ENCODE measurements at regions not wholly inside any gene's neighbourhood (a gene's known extent, or its start where the extent isn't known, plus 50 kb on each side); places are given as distances from the start of the nearest gene placed in this dataset.

DNA sequence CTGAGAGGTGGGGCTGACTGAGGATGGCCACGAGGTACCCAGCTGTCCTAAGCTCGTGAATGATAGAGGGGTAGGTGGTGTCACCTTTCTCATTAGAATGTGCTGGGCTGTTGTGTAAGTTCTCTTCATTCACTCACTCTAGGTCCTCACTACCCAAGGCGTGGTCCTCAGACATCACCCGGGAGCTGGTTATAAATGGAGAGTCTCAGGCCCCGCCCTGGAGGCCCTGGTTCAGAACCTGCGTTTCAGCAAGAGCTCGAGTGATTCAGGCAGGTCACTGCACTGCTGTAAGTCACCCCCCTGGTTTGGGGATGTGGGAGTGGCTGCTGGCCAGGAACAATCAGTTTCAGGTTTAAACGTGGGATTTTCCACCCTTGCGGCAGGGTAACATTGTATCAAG, 139.8 kb downstream of the FOXL1 start:
- Histone ChIP-seq H3K9me3 (ENCODE audit: control insufficient read depth in 1 of 2, low read length in 2 of 2) (no peaks in the 10 kb centered on the region), H3K4me1 (ENCODE audit: insufficient read depth, low read length) (no peaks in the 10 kb centered on the region), H3K27ac (ENCODE audit: low read depth, low read length) (no peak overlapping the region), H3K27me3 (ENCODE audit: insufficient read depth, low read length) (no peaks in the 10 kb centered on the region), H3K36me3 (ENCODE audit: insufficient read depth, low read length) (no peaks in the 10 kb centered on the region), H3K4me3 (ENCODE audit: low read length in 2 of 2) (no peak overlapping the region)
- Mint-ChIP-seq H3K27me3 (peaks cover 3 to 12% of the 10 kb centered on the region in 2 donors), H3K4me1 (no peaks in the 10 kb centered on the region), H3K36me3 (no peaks in the 10 kb centered on the region), H3K9me3 (peaks cover 0 to 3% (median 0%) of the 10 kb centered on the region in 8 donors), H3K27ac (no peak overlapping the region), H3K4me3 (no peak overlapping the region)
- intact Hi-C loops (cut with micrococcal nuclease), result no loop called here
- ChIA-PET CTCF (ENCODE audit: partially characterized antibody) (no interaction called here), POLR2A (ENCODE audit: partially characterized antibody) (no interaction called here)
- no peak for DNase-seq

DNA sequence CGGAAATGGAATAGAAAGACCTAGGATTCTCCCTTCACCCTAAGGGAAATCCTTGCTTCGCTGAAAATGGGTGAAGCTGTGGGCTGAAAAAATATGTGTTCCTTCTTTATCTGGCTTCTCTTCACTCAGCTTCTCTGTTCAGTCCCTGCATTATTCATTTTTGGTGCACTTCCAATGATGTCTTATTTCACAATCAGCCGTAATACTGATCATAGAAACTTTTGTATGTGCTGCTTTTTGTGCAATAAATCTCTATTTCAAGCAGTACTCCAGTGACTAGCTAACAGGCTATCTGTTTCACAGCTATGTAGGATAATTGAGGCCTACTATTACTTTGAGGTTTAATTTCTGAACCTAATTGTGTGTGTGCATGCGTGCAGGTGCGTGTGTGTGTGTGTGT, 144.6 kb downstream of the FOXL1 start:
- Histone ChIP-seq H3K27me3 (ENCODE audit: insufficient read depth, low read length) (no peaks in the 10 kb centered on the region), H3K4me3 (ENCODE audit: low read length in 2 of 2) (no peak overlapping the region), H3K4me1 (ENCODE audit: insufficient read depth, low read length) (no peaks in the 10 kb centered on the region), H3K27ac (ENCODE audit: low read depth, low read length) (no peak overlapping the region), H3K36me3 (ENCODE audit: insufficient read depth, low read length) (no peaks in the 10 kb centered on the region), H3K9me3 (ENCODE audit: control insufficient read depth in 1 of 2, low read length in 2 of 2) (no peaks in the 10 kb centered on the region)
- no peak for DNase-seq
- H3K27ac Mint-ChIP-seq, result no peak overlapping the region
- peaks cover 7 to 13% of the 10 kb centered on the region in 2 donors for H3K27me3 Mint-ChIP-seq
- ChIA-PET CTCF (ENCODE audit: partially characterized antibody) (no interaction called here), POLR2A (ENCODE audit: partially characterized antibody) (no interaction called here)
- H3K4me3 Mint-ChIP-seq, result no peak overlapping the region
- peaks cover 0 to 2% (median 0%) of the 10 kb centered on the region in 8 donors for H3K9me3 Mint-ChIP-seq
- H3K4me1 Mint-ChIP-seq, result no peaks in the 10 kb centered on the region
- intact Hi-C loops (cut with micrococcal nuclease), result no loop called here
- H3K36me3 Mint-ChIP-seq, result no peaks in the 10 kb centered on the region

DNA sequence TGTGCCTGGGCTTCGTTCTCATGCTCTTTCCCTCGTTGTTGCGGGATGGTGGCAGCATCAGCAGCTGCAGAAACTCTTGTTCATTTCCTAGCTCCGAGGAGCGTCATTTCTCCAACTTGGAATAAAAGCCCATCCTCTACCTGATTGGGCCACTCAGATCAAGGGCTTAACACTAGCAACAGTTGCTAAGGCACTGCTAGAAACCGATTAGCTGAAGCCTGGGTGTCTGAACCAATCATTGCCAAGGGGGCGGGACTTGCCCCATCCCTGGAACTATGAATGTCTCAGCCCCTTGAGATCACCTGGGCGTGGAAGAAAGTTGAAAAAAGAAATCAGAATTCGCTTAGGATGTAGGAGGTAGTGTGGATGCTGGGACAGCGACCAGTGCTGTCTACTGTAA, 145.3 kb downstream of the FOXL1 start:
- ChIA-PET POLR2A (ENCODE audit: partially characterized antibody) (no interaction called here), CTCF (ENCODE audit: partially characterized antibody) (no interaction called here)
- H3K4me1 ChIP-seq (ENCODE audit: insufficient read depth, low read length), result no peaks in the 10 kb centered on the region
- Mint-ChIP-seq H3K9me3 (peaks cover 0 to 2% (median 0%) of the 10 kb centered on the region in 8 donors), H3K36me3 (no peaks in the 10 kb centered on the region), H3K27me3 (peaks cover 8 to 13% of the 10 kb centered on the region in 2 donors), H3K4me3 (no peak overlapping the region), H3K4me1 (no peaks in the 10 kb centered on the region), H3K27ac (no peak overlapping the region)
- H3K9me3 ChIP-seq (ENCODE audit: control insufficient read depth in 1 of 2, low read length in 2 of 2), result no peaks in the 10 kb centered on the region
- H3K36me3 ChIP-seq (ENCODE audit: insufficient read depth, low read length), result no peaks in the 10 kb centered on the region
- H3K4me3 ChIP-seq (ENCODE audit: low read length in 2 of 2), result no peak overlapping the region
- intact Hi-C loops (cut with micrococcal nuclease), result no loop called here
- no peaks in the 10 kb centered on the region for H3K27me3 ChIP-seq (ENCODE audit: insufficient read depth, low read length)
- H3K27ac ChIP-seq (ENCODE audit: low read depth, low read length), result no peak overlapping the region
- no peak for DNase-seq

DNA sequence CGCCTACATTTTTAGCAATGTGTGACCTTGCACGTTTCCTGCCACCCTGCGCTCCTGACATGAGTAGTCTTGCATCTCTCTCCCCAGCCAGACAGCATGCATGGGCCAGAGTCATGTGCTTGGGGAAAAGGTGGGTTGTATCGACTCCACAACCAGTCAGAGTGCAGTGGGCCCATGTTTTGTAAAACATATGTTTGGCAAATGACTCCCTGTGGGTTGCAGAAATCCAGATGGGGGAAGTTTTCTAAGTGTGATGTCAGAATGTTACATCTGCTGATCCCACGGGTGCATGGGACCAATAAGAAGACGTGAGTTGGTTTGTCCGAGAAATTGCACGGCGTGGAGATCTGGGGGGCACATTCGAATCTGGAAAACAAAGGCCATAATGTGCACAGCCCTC, 147.1 kb downstream of the FOXL1 start:
- H3K4me1 ChIP-seq (ENCODE audit: insufficient read depth, low read length), result no peaks in the 10 kb centered on the region
- H3K9me3 Mint-ChIP-seq, result peaks cover 0 to 2% (median 0%) of the 10 kb centered on the region in 8 donors
- ChIA-PET POLR2A (ENCODE audit: partially characterized antibody) (no interaction called here), CTCF (ENCODE audit: partially characterized antibody) (no interaction called here)
- H3K4me1 Mint-ChIP-seq, result no peaks in the 10 kb centered on the region
- no peaks in the 10 kb centered on the region for H3K9me3 ChIP-seq (ENCODE audit: control insufficient read depth in 1 of 2, low read length in 2 of 2)
- no peaks in the 10 kb centered on the region for H3K27me3 ChIP-seq (ENCODE audit: insufficient read depth, low read length)
- no peak overlapping the region for H3K27ac Mint-ChIP-seq
- H3K4me3 ChIP-seq (ENCODE audit: low read length in 2 of 2), result no peak overlapping the region
- intact Hi-C loops (cut with micrococcal nuclease), result no loop called here
- no peak for DNase-seq
- peaks cover 8 to 15% of the 10 kb centered on the region in 2 donors for H3K27me3 Mint-ChIP-seq
- no peak overlapping the region for H3K27ac ChIP-seq (ENCODE audit: low read depth, low read length)
- no peaks in the 10 kb centered on the region for H3K36me3 ChIP-seq (ENCODE audit: insufficient read depth, low read length)
- H3K36me3 Mint-ChIP-seq, result no peaks in the 10 kb centered on the region
- no peak overlapping the region for H3K4me3 Mint-ChIP-seq

DNA sequence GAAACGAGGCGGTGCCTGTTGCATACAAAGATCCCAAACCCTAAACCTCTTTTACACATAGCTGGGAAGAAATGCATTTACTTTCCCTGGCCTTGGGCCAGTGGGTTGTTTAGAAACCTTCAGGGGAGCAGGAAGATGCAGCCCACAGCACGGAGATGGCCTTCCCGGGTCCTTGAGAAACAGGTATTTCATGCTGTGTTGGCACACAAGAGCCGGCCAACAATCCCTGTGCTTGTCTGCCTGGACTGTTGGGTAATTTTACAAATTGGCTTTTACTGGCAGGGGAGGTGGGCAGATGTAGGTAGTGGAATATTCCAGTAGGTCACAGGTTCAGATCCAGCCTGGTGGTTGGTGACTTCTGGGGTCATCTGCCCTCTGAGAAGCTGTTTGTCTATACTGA, 148.0 kb downstream of the FOXL1 start:
- Histone ChIP-seq H3K9me3 (ENCODE audit: control insufficient read depth in 1 of 2, low read length in 2 of 2) (no peaks in the 10 kb centered on the region), H3K36me3 (ENCODE audit: insufficient read depth, low read length) (no peaks in the 10 kb centered on the region), H3K27me3 (ENCODE audit: insufficient read depth, low read length) (no peaks in the 10 kb centered on the region), H3K4me1 (ENCODE audit: insufficient read depth, low read length) (no peaks in the 10 kb centered on the region), H3K4me3 (ENCODE audit: low read length in 2 of 2) (no peak overlapping the region), H3K27ac (ENCODE audit: low read depth, low read length) (no peak overlapping the region)
- H3K27ac Mint-ChIP-seq, result no peak overlapping the region
- ChIA-PET CTCF (ENCODE audit: partially characterized antibody) (no interaction called here), POLR2A (ENCODE audit: partially characterized antibody) (no interaction called here)
- DNase-seq, result no peak
- H3K4me3 Mint-ChIP-seq, result no peak overlapping the region
- peaks cover 12 to 17% of the 10 kb centered on the region in 2 donors for H3K27me3 Mint-ChIP-seq
- no peaks in the 10 kb centered on the region for H3K36me3 Mint-ChIP-seq
- intact Hi-C loops (cut with micrococcal nuclease), result no loop called here
- no peaks in the 10 kb centered on the region for H3K4me1 Mint-ChIP-seq
- H3K9me3 Mint-ChIP-seq, result peaks cover 0 to 2% (median 0%) of the 10 kb centered on the region in 8 donors

GRCh38 chr16:86727131-86727530, 148.8 kb downstream of the FOXL1 start:
- H3K4me3 Mint-ChIP-seq, result no peak overlapping the region
- Histone ChIP-seq H3K4me1 (ENCODE audit: insufficient read depth, low read length) (no peaks in the 10 kb centered on the region), H3K27ac (ENCODE audit: low read depth, low read length) (no peak overlapping the region), H3K4me3 (ENCODE audit: low read length in 2 of 2) (no peak overlapping the region), H3K27me3 (ENCODE audit: insufficient read depth, low read length) (no peaks in the 10 kb centered on the region), H3K9me3 (ENCODE audit: control insufficient read depth in 1 of 2, low read length in 2 of 2) (no peaks in the 10 kb centered on the region), H3K36me3 (ENCODE audit: insufficient read depth, low read length) (no peaks in the 10 kb centered on the region)
- intact Hi-C loops (cut with micrococcal nuclease), result no loop called here
- POLR2A ChIA-PET (ENCODE audit: partially characterized antibody), result no interaction called here
- H3K27me3 Mint-ChIP-seq, result peaks cover 16 to 23% of the 10 kb centered on the region in 2 donors
- H3K4me1 Mint-ChIP-seq, result no peaks in the 10 kb centered on the region
- DNase-seq, result no peak
- H3K9me3 Mint-ChIP-seq, result no peaks in the 10 kb centered on the region
- no peak overlapping the region for H3K27ac Mint-ChIP-seq
- no peaks in the 10 kb centered on the region for H3K36me3 Mint-ChIP-seq
- CTCF ChIA-PET (ENCODE audit: partially characterized antibody), result no interaction called here

- POLR2A ChIA-PET (ENCODE audit: partially characterized antibody), result no interaction called here
- no peak for DNase-seq
- H3K36me3 ChIP-seq (ENCODE audit: insufficient read depth, low read length), result no peaks in the 10 kb centered on the region
- Mint-ChIP-seq H3K27me3 (peaks cover 19 to 27% of the 10 kb centered on the region in 2 donors), H3K27ac (no peak overlapping the region), H3K9me3 (no peaks in the 10 kb centered on the region), H3K36me3 (no peaks in the 10 kb centered on the region), H3K4me1 (no peaks in the 10 kb centered on the region), H3K4me3 (no peak overlapping the region)
- no peaks in the 10 kb centered on the region for H3K9me3 ChIP-seq (ENCODE audit: control insufficient read depth in 1 of 2, low read length in 2 of 2)
- intact Hi-C loops (cut with micrococcal nuclease), result no loop called here
- CTCF ChIA-PET (ENCODE audit: partially characterized antibody), result no interaction called here
- no peak overlapping the region for H3K27ac ChIP-seq (ENCODE audit: low read depth, low read length)
- H3K27me3 ChIP-seq (ENCODE audit: insufficient read depth, low read length), result no peaks in the 10 kb centered on the region
- H3K4me3 ChIP-seq (ENCODE audit: low read length in 2 of 2), result no peak overlapping the region
- no peaks in the 10 kb centered on the region for H3K4me1 ChIP-seq (ENCODE audit: insufficient read depth, low read length)
These were observed 149.3 kb downstream of the FOXL1 start for GRCh38 chr16:86727632-86728031.

GRCh38 chr16:86729686-86730085, 151.3 kb downstream of the FOXL1 start:
- Histone ChIP-seq H3K27ac (ENCODE audit: low read depth, low read length) (no peak overlapping the region), H3K4me1 (ENCODE audit: insufficient read depth, low read length) (no peaks in the 10 kb centered on the region), H3K9me3 (ENCODE audit: control insufficient read depth in 1 of 2, low read length in 2 of 2) (no peaks in the 10 kb centered on the region), H3K4me3 (ENCODE audit: low read length in 2 of 2) (no peak overlapping the region), H3K36me3 (ENCODE audit: insufficient read depth, low read length) (no peaks in the 10 kb centered on the region), H3K27me3 (ENCODE audit: insufficient read depth, low read length) (no peaks in the 10 kb centered on the region)
- Mint-ChIP-seq H3K9me3 (no peaks in the 10 kb centered on the region), H3K27ac (no peak overlapping the region), H3K4me1 (no peaks in the 10 kb centered on the region), H3K27me3 (peaks cover 25 to 38% of the 10 kb centered on the region in 2 donors), H3K4me3 (no peak overlapping the region), H3K36me3 (no peaks in the 10 kb centered on the region)
- ChIA-PET POLR2A (ENCODE audit: partially characterized antibody) (no interaction called here), CTCF (ENCODE audit: partially characterized antibody) (no interaction called here)
- no peak for DNase-seq
- intact Hi-C loops (cut with micrococcal nuclease), result no loop called here

All from CD4-positive, alpha-beta memory T cell (primary cell).